ENCODE measurements at regions not wholly inside any gene's neighbourhood (a gene's known extent, or its start where the extent isn't known, plus 50 kb on each side); places are given as distances from the start of the nearest gene placed in this dataset.
A peak's percentile ranks its signal among the peaks of the same experiment; 100 is the strongest.
"Not testable (repeated sequence)": the region's sequence is repeated elsewhere in the genome, so short reads cannot be mapped to it uniquely, and the experiment has no call there.

GRCh38 chr6:144621332-144621731 lies 336.2 kb downstream of the UTRN start:
- no peak for ATAC-seq

GRCh38 chr6:144624246-144624645 lies 339.1 kb downstream of the UTRN start:
- no peak for ATAC-seq

DNA sequence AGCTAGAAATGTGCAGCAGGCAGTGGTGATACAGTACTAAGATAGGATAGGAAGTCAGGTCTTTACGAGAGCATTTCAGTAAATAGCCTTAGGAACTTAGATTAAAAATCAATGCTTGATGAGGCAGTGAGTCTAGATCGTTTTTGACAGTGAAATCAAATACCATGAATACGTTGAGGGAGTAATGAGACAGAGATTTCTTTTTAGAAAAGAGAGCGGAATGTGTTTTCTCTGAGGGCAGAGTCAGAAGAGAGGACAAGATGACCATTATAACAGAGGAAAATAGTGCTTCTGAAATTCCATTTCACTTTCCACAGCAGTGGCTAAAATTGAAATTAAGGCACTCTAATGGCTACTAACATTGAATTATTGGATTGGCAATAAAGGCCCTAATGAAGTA lies 339.6 kb downstream of the UTRN start:
- no peak for ATAC-seq

DNA sequence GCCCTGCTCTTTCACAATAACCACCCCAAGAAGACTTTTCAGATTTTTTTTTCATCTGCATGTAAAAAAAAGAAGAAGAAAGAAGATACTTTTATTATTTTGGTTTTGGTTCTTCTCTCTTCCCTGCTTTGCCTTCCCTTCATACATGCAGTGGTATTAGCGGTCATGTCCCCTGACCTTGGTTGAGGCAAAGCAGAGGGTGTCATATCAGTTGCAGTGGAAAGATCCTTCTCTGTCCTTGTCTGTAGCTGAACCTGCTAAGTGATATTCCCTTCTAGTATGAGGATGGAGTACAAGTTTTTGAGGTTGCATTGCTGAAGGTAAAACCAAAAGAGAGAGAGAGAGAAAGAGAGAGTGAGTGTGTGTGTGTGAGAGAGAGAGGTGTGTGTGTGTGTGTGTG lies 345.7 kb downstream of the UTRN start:
- no peak for ATAC-seq

DNA sequence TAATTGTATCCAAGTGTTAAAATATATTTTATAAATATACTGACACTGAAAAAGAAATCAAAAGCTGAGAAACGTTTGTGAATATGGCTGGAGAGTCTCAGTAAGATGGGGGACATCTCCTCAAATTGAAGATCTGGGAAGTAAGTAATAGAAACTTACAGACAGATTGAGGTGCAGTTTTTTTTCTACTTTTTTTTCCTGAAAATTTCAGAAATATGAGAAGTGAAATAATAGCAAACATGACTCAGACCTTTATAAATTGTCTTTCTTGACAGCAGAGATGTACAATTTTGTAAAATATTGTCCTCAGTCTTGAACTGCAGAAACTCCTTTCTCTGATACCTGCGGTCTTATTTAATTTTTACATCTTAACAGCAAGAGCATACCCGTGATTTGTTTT lies 347.1 kb downstream of the UTRN start:
- ATAC-seq = no peak

- no peak for ATAC-seq
Measured at GRCh38 chr6:144633886-144634285, 348.8 kb downstream of the UTRN start.

GRCh38 chr6:144634371-144634770 lies 349.2 kb downstream of the UTRN start:
- ATAC-seq = no peak

DNA sequence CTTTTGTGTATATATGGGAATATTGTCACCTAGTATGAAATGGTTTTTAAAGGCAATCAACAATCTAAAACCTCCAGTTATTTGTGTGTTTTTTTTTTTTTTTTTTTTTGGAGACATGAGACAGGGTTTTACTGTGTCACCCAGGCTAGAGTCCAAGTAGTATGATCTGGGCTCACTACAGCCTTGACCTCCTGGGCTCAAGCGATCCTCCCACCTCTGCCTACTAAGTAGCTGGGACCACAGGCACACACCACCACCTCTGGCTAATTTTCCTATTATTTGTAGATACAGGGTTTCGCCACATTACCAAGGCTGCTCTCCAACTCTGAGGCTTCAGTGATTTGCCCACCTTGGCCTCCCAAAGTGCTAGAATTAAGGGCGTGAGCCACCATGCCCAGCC lies 349.9 kb downstream of the UTRN start:
- no peak for ATAC-seq

DNA sequence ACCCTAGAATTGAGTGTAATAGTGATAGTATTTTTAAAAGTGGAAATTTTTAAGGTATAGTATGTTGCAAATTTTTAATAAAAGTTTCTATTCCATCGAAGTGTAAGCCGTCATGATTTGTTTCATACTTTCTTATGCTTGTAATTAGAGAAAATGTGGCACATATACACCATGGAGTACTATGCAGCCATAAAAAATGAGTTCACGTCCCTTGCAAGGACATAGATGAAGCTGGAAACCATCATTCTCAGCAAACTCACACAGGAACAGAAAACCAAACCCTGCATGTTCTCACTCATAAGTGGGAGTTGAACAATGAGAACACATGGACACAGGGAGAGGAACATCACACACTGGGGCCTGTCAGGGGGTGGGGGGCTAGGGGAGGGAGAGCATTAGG lies 350.9 kb downstream of the UTRN start:
- not testable (repeated sequence) for ATAC-seq

DNA sequence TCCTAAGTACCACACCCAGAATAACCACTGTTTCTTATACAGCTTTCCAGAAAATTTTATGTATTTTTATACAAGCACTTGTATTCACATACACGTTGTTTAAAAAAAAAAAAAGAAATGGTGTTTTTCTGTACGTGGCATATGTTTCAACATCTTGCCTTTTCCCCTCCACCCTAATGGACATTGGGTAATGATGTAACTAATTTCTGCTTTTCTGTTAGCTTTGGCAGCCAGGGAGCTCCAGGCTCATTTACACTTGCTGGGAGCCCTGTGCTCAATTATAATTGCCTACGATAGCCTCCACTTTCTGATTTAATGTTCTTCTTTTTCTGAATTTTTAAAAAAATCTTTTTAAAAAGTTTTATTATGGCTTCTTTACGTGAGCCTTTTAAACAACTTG lies 352.4 kb downstream of the UTRN start:
- no peak for ATAC-seq

GRCh38 chr6:144639654-144640053 lies 354.5 kb downstream of the UTRN start:
- ATAC-seq = no peak

DNA sequence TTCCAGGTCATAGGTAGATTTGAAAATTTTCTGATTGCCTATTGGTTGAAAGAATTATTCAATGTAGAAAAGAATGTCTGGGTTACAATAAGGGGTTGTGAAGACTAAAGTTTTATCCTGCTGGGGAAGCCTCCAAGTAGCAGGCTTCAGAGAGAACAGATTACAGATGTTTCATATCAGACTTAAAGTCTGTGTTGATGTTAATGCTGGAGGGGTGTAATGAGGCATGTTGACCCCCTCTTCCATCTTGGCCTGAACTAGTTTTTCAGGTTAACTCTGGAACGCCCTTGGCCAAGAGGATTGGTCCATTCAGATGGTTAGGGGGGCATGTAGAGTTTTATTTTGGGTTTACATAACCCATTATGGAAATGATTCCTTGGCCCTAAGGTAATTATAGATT lies 356.2 kb downstream of the UTRN start:
- no peak for ATAC-seq

- no peak for ATAC-seq
Measured at GRCh38 chr6:144644776-144645175, 359.6 kb downstream of the UTRN start.

DNA sequence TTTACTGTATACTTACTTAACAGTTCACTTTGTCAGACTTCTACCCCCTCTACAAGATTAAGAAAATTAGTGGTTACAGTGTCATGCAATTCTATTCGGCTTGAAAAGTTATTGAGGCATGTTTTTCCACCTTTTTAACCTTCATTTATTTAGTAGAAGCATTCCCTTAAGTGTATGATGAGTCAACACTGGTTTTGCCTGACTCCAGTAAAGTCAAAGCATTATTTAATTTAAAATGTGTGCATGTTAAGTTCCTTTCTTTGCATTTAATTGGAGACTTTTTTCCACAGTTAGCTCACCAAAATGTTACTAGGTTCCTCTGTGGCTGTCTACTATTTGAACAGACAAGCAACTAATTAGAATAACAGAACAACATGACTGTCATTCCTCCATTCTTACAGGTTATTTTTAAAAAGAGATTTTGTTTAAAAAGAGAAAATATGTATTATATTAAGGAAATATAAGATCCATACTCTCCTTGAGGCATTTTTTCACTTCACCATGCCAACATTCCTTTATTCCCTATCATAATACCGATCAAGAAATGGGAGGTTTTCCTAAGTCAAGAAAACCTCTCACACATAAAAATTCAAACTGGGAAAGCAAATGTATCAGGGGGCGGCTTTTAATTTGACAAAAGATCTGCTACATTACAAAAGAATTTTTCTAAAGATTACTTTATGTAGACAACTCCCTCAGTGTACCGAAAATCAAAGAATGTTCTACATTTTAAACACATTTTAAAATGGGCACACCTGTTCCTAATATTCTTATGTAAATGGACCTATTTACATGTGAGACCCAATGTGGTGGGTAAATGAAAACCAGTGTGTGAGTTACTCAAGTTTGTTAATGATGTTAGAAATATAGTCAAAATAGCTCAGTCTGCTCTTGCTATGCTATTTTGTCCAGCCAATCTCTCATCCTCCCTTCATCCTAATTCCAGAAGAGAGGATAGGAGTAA lies 361.2 kb downstream of the UTRN start:
- ATAC-seq = no peak

DNA sequence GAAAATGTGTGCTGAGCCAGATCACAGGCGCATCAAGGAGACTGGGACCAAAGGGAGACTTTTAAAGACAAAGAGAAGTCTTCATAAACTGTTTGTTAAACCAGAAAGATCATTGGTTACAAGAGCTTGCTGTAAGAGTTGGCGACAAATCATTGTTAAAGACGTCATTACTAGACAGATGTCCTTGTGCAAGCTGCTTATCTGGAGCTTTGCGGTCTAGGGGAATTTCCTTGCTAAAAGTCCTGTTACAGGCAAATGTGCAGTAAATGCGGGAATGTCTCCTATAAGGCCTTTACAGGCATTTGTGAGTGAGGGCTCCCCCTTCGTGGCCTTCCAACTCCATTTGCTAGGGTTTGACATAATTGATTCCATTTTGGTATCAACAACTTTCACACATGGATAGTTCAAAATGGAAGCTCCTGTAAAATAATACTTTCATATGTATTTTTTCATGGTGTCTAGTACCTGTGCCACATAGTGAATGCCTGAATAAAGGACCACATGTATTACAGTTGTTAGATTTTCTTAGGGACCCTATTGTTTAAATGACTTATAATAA lies 362.4 kb downstream of the UTRN start:
- ATAC-seq = no peak

DNA sequence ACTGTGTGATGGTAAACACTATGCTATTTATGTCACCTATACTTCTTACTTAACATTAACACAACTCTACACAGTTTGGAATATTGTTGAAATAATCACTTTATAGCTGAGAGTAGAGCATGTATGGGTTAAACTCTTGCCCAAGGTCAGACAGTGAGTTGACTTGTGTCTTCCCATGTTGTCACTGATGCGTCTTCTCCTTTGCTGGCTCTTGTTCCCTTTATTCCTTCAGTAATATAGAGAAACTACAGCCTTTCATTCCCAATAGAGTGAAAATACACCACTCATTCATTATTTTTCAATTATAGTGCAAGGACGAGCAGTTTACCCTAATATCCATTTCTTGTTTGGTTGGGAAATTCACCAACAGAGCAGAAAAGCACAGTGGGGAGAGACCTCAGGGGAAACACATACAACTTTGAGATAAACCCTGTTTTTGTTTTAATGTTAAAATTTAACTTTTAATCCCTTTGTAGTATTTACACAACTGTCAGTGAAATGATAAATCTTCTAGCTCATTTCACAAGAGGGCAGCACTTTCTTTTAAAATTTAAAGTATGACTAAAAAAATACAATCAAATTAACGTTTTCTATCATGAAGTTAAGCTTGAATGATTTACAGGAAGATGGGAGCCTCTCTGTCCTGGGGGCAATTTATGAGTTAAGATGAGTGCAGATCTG lies 363.0 kb downstream of the UTRN start:
- no peak for ATAC-seq

DNA sequence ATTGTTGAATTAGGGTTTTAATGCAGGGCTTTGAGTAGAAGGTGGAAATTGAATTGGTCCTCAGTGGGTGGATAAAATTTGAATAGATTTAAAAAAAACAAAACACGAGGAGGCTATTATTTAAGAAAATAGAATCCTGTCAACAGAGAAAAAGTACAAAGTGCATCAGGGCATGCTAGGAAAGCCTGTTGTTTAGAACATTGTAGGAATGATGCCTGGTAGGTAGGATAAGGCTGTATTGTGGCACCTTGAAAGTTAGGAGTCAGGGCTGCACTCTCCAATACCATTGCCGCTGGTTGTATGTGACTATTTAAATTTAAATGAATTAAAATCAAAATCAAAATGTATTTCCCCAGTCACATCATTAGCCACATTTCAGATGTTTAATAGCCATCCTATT lies 363.9 kb downstream of the UTRN start:
- ATAC-seq = no peak

DNA sequence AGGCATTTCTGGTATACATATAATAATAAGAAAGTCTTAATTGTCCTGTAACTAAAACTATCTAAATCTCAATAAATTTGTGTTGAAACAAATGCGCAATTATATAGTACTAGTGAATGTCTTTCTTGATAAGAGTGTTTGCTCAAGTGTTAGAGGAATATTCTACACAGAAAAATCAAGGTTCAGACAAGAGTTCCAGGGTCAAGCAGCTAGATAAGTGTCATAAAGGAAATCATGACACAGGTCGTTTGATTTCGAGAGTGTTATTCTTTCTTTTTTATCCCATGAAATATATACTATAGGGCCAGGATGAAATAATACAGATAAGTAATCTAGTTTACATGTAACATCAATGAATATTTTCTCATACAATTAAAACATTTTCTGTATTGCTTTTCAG lies 366.1 kb downstream of the UTRN start:
- no peak for ATAC-seq

DNA sequence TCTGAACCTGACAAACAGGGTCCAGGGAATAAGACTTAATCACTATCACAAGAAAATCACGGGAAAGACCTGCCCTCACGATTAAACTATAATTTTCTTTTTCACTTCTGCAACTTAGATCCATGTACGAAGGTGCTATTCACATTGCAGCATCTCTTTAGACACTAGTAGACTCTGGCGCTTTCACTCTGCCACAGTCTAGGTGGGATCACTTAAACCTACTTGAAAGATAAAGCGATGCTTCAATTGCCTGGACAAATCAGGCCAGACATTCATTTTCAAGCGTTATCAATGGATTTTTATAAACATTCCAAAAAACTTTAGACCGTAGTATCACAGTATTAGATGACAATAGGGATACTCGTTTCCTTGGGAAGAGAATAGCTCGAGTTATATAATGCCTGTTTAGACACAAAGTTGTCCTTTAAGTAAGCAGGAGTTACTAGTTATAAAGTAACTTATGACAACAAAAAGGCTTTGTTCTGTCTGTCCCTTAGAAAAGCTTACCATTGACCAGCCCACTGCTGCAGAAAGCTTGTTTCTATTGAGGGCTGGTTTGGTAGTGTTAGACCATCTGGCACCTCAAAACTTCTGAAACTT lies 367.3 kb downstream of the UTRN start:
- ATAC-seq = no peak

GRCh38 chr6:144653885-144654505 lies 368.9 kb downstream of the UTRN start:
- peak; percentile 20 for ATAC-seq

- no peak for ATAC-seq
Measured at GRCh38 chr6:144654506-144654905, 369.4 kb downstream of the UTRN start.

- no peak for ATAC-seq
Measured at GRCh38 chr6:144655376-144655775, 370.2 kb downstream of the UTRN start.

DNA sequence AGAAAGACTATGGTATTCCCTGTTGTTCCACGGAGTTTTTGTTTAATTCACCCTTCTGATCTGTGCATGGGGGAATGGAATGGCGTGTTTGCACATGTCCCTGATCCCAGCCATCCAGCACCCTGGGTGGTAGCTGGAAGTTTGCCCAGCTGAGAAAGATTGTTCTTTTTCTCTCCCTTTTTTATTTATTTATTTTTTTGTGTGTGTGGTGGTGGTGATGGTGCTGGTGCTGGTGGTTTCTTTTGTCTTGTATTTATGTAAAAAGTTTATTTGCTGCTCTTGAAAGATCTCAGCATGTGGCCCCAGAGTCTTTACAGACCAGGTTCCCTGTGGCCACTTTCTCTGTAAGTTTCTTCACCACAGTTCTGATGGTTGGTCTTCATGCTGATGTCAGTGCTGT lies 372.6 kb downstream of the UTRN start:
- no peak for ATAC-seq
